Stimulated activated CD4-positive, alpha-beta T cell treated with anti-CD3 and anti-CD28 coated beads, Interleukin-12 subunit alpha, Interleukin-12 subunit beta, amount 100 ng/mL, for 24 hours (primary cell): ENCODE measurements at regions not wholly inside any gene's neighbourhood (a gene's known extent, or its start where the extent isn't known, plus 50 kb on each side); places are given as distances from the start of the nearest gene placed in this dataset.
"Not testable (repeated sequence)": the region's sequence is repeated elsewhere in the genome, so short reads cannot be mapped to it uniquely, and the experiment has no call there.

Experiments used
- DNase-seq, 2 experiments: peaks; one replicate each; pipeline ENCODE4 v3.0.0-alpha.2; 2020; ENCODE audit warnings: low read depth in 2 of 2

DNA sequence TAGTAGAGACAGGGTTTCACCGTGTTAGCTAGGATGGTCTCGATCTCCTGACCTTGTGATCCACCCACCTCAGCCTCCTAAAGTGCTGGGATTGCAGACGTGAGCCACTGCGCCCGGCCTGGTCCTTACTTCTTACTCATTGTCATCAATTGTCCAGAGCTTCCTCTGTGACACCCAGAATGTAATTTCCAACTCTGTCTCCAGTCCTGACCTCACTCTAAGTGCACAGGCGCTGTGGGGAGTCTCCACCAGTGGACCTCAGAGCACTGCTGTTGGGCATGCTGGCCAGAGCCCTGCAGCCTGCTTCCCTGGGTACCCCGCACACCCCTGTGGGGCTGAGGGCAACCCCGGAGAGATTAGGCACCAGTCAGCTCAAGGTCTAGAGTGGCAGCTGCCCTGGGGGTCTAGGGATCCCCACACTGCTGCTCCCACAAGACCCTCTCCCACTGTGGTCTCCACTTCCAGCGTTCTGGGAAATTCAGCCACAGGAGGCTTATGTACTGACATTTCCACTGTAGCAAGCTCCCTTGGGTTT is 1140.3 kb downstream of the TBC1D22A start:
- no peak for DNase-seq

GRCh38 chr22:47901911-47902310 is 1139.5 kb downstream of the TBC1D22A start:
- DNase-seq, result no peak

- no peak for DNase-seq
These were observed 1137.4 kb downstream of the TBC1D22A start for GRCh38 chr22:47899894-47900293.

DNA sequence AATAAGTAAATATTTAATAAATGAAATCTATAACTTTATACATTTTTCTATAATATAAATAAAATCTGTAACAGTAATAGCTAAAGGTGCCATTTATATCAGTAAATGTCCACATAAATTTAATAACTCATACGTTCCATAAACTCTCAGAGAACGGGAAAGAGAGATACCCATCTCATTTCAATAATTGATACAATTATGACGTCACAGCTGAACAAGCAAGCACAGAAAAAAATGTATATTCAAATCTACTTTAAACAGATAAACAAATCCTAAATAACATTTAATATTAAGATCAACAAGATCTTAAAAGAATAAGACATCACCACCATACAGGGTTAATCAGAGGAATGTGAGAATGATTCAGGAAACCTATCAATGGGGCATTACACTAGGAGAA is 1136.5 kb downstream of the TBC1D22A start:
- no peak for DNase-seq

- no peak for DNase-seq
These were observed 1129.2 kb downstream of the TBC1D22A start for GRCh38 chr22:47891609-47892008.

- no peak for DNase-seq
These were observed 1126.4 kb downstream of the TBC1D22A start for GRCh38 chr22:47888817-47889216.

- no peak for DNase-seq
These were observed 1122.3 kb downstream of the TBC1D22A start for GRCh38 chr22:47884775-47885174.

DNA sequence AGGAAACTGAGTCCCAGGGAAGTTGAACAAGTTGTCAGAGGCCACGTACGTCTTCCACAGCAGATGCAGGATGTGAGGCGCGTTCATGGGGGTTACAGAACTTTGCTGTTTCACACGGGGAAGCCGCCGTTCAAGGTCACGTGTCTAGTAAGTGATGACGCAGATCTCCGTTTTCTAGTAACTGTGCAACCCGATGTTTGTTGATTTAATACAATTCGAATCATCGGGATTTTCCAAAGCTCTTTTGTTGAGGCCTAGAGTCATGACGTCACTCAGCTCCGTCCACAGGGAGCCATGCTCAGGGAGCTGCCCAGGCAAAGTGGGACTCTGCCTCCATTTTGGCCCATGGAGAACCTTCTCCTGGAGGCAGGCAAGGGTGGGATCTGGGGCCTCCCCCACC is 1121.8 kb downstream of the TBC1D22A start:
- DNase-seq, result no peak

- no peak for DNase-seq
These were observed 1121.3 kb downstream of the TBC1D22A start for GRCh38 chr22:47883757-47884156.

GRCh38 chr22:47879346-47879745 is 1116.9 kb downstream of the TBC1D22A start:
- no peak for DNase-seq

GRCh38 chr22:47878460-47878859 is 1116.0 kb downstream of the TBC1D22A start:
- no peak for DNase-seq

GRCh38 chr22:47872761-47873535 is 1110.5 kb downstream of the TBC1D22A start:
- no peak for DNase-seq

- no peak for DNase-seq
These were observed 1103.2 kb downstream of the TBC1D22A start for GRCh38 chr22:47865626-47866025.

GRCh38 chr22:47862394-47862793 is 1099.9 kb downstream of the TBC1D22A start:
- DNase-seq, result no peak

- DNase-seq, result not testable (repeated sequence)
These were observed 1098.5 kb downstream of the TBC1D22A start for GRCh38 chr22:47860907-47861306.

- DNase-seq, result no peak
These were observed 1097.6 kb downstream of the TBC1D22A start for GRCh38 chr22:47859881-47860525.

- DNase-seq, result no peak
These were observed 1096.4 kb downstream of the TBC1D22A start for GRCh38 chr22:47858773-47859306.

GRCh38 chr22:47854680-47855079 is 1092.2 kb downstream of the TBC1D22A start:
- no peak for DNase-seq

DNA sequence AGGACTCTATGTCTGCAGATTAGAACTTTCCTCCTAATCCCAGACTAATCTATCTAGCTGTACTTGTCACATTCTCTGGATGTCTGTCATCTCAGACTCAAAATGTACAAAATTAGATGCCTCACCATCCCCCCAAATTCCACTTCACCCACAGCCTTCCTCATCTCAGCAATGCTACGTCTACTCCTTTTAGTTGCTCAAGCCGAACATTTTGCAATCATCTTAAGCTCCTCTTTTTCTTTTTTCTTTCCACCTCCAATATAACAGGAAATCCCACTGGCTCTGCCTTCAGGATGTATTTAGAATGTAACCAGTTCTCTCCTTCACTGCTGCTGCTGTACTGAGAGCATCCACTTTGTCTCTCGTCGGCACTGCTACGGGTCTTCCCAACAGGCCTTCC is 1091.8 kb downstream of the TBC1D22A start:
- DNase-seq, result no peak

DNA sequence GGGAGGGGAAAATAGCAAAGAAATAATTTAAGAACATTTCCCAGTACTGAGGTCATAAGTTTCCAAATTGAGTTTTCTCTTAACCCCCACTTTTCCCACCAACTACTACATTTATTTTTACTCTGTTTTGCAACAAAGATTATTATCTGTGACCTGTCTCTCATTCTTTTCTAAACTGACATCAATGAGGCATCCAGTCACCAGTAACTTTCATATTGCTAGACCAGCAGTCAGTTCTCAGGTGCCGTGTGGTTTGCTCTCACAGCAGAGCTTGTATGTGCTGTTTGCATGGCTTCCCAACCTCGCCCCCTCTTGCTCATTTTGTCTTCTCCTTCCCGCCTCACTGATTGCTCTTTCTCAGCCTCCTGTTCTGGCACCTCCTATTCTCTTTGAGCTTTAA is 1091.3 kb downstream of the TBC1D22A start:
- DNase-seq, result no peak

DNA sequence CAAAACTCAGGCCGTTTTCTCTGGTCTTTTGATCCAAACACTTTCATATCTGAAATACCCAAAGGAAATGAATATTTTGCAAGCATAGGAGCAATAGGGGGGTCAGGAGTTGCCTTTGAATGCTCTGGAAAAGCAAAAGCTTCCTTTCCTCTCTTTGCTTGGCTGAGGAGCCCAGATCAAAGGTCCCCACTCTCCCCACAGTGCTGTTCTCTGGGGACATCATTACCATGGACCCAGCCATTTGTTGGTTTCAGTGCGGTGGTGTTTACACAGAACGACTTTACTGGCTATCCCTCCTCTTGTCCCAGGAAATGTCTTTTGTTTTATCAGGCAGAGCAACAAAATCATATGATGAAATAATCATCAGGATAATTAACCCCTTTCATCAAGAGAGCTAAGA is 1089.1 kb downstream of the TBC1D22A start:
- DNase-seq, result no peak

DNA sequence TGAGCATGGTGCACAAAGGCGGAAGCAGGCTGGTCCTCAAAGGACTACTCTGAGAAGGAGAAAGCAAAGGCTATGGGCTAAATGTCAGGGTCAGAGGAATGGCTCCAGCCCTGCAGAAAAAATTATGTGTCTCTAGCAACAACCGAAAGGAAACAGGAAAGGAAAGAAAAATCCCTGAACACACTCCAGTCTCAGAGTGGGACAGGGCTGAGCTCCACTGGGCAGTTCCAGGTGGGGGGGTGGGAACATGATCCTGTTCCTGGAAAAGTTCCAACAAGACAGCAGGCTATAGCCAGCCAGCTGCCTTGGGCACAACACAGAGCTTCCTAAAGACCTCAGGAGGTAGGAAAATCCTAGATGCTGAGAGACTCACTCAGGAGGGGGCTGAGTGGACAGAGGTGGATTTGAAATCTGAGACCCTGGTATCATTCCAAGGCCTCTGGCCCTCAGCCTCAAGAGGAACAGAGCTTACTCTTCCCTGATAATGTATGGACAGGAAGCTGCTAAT is 1088.2 kb downstream of the TBC1D22A start:
- DNase-seq, result no peak

DNA sequence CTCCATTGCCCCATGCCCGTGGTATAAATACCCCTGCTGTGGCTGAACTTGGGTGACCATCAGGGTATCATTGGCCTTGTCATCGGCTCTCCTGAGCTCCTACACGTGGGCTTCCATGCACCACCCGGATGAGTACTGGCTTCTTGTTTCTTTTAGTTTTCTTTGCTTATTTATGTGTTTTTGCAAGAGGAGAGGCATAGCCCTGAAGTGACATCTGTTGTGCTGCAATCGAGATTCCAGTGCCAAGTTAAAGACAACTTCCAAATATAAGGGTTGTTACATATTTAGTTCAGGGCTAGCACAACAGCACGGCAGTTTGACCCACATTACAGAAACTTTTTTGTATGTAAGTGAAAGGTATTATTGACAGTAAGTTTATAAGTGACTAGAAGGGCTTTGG is 1087.1 kb downstream of the TBC1D22A start:
- DNase-seq, result no peak
